BJ (cell line): ENCODE measurements at regions not wholly inside any gene's neighbourhood (a gene's known extent, or its start where the extent isn't known, plus 50 kb on each side); places are given as distances from the start of the nearest gene placed in this dataset.

ENCODE experiments used
- CTCF ChIA-PET: fragments of 350-600 bp; formaldehyde crosslinking; extraction: SDS; loops from one replicate; lab custom pipeline; 2021; ENCODE audit warnings: antibody characterized with exemption, inconsistent platforms; lab: Yijun Ruan, JAX
- POLR2A ChIA-PET: fragments of 300-600 bp; sonication (Branson Sonifier 250); formaldehyde crosslinking; extraction: SDS; loops from one replicate; lab custom pipeline; 2021; ENCODE audit warnings: antibody characterized with exemption; lab: Charles Lee
- DNase-seq: peaks from one replicate; pipeline ENCODE4 v3.0.0-alpha.2; 2011; ENCODE audit warnings: low read depth
- H3K27me3 ChIP-seq: 2 replicates; pipeline ENCODE4 v1.6.0; 2011; ENCODE audit warnings: low read length; ENCODE audit not compliant: control insufficient read depth, insufficient read depth
- H3K36me3 ChIP-seq: 2 replicates; pipeline ENCODE4 v1.5.1; 2011; ENCODE audit warnings: low read length; ENCODE audit not compliant: control insufficient read depth, insufficient read depth
- H3K4me3 ChIP-seq: 2 replicates; pipeline ENCODE4 v1.5.1; 2011; ENCODE audit warnings: low read depth, mild to moderate bottlenecking, control low read depth, low read length
- CTCF ChIP-seq: IDR thresholded peaks from 2 replicates; pipeline ENCODE4 v1.5.1; 2011; ENCODE audit warnings: low read depth, mild to moderate bottlenecking, control low read depth, inconsistent platforms, low read length, moderate library complexity; ENCODE audit not compliant: insufficient read depth

- CTCF ChIA-PET, result no interaction called here
These were observed 84.3 kb upstream of the ETAA1 start for GRCh38 chr2:67312871-67313270.

GRCh38 chr2:67313536-67313935 is 83.6 kb upstream of the ETAA1 start:
- TF ChIP-seq CTCF, result no peak
- POLR2A ChIA-PET, result no interaction called here
- CTCF ChIA-PET, result no interaction called here

More at GRCh38 chr2:67312871-67313270, 84.3 kb upstream of the ETAA1 start:
- Histone ChIP-seq H3K27me3 (no peaks in the 10 kb centered on the region), H3K36me3 (no peaks in the 10 kb centered on the region), H3K4me3 (no peak overlapping the region)
- POLR2A ChIA-PET, result no interaction called here
- no peak for TF ChIP-seq CTCF
- no peak for DNase-seq

GRCh38 chr2:67318031-67318430 is 79.1 kb upstream of the ETAA1 start:
- Histone ChIP-seq H3K36me3 (no peaks in the 10 kb centered on the region), H3K4me3 (no peak overlapping the region), H3K27me3 (no peaks in the 10 kb centered on the region)
- DNase-seq, result no peak
- TF ChIP-seq CTCF, result no peak
- ChIA-PET POLR2A (no interaction called here), CTCF (interaction anchor here (0.8 to 1.1 kb wide), 2 partner anchors 25 to 743 kb away, joined by 3 read pairs; no protein-coding TSS in a partner anchor)

More at GRCh38 chr2:67313536-67313935, 83.6 kb upstream of the ETAA1 start:
- no peak for DNase-seq
- Histone ChIP-seq H3K36me3 (no peaks in the 10 kb centered on the region), H3K4me3 (no peak overlapping the region), H3K27me3 (no peaks in the 10 kb centered on the region)

GRCh38 chr2:67318563-67318962 is 78.6 kb upstream of the ETAA1 start:
- DNase-seq, result no peak
- H3K27me3 ChIP-seq, result no peaks in the 10 kb centered on the region
- ChIA-PET CTCF (interaction anchor here (0.7 to 0.8 kb wide), 2 partner anchors 18 to 25 kb away, joined by 3 read pairs; no protein-coding TSS in a partner anchor), POLR2A (no interaction called here)
- no peak overlapping the region for H3K4me3 ChIP-seq
- H3K36me3 ChIP-seq, result no peaks in the 10 kb centered on the region
- TF ChIP-seq CTCF, result no peak

- H3K4me3 ChIP-seq, result no peak overlapping the region
- ChIA-PET POLR2A (no interaction called here), CTCF (interaction anchor here (0.7 to 0.8 kb wide), 2 partner anchors 19 to 26 kb away, joined by 3 read pairs; no protein-coding TSS in a partner anchor)
- H3K27me3 ChIP-seq, result no peaks in the 10 kb centered on the region
- TF ChIP-seq CTCF, result no peak
- no peaks in the 10 kb centered on the region for H3K36me3 ChIP-seq
- no peak for DNase-seq
These were observed 78.1 kb upstream of the ETAA1 start for GRCh38 chr2:67318993-67319481.
